Naive thymus-derived CD4-positive, alpha-beta T cell (primary cell): ENCODE measurements at regions not wholly inside any gene's neighbourhood (a gene's known extent, or its start where the extent isn't known, plus 50 kb on each side); places are given as distances from the start of the nearest gene placed in this dataset.

Experiments used
- ATAC-seq: fragments of 150-1000 bp; cut with Tn5 transposase; 2 replicates; pipeline ENCODE4 v1.10.0; 2021; ENCODE audit warnings: mild to moderate bottlenecking, moderate library complexity
- CTCF ChIA-PET: fragments of 350-600 bp; sonication (Branson Sonifier 250); formaldehyde crosslinking; loops from one replicate; lab custom pipeline; 2021; ENCODE audit warnings: antibody characterized with exemption; lab: Charles Lee
- POLR2A ChIA-PET: fragments of 350-600 bp; sonication (Branson Sonifier 250); formaldehyde crosslinking; loops from one replicate; lab custom pipeline; 2021; ENCODE audit warnings: antibody characterized with exemption, inconsistent platforms; lab: Charles Lee
- DNase-seq, 9 donors: peaks; one replicate each; pipeline versions ENCODE4 v3.0.0 to v3.0.0-alpha.2; 2020 to 2022; ENCODE audit warnings: mixed read lengths in 1 of 9
- H3K27ac ChIP-seq: one replicate; pipeline ENCODE4 v1.7.0; 2013; ENCODE audit warnings: mild to moderate bottlenecking, low read depth, low read length, moderate library complexity
- H3K27me3 ChIP-seq, 2 donors: one replicate each; pipeline ENCODE4 v1.7.0; 2013; ENCODE audit warnings: low read length in 2 of 2, mild to moderate bottlenecking in 2 of 2, moderate library complexity in 2 of 2; ENCODE audit not compliant: control insufficient read depth in 2 of 2, insufficient read depth in 2 of 2
- H3K36me3 ChIP-seq, 3 experiments: 1 replicate in 2 of 3; 2 replicates in 1 of 3; pipeline ENCODE4 v1.7.0; 2013; ENCODE audit warnings: low read length in 3 of 3, mild to moderate bottlenecking in 3 of 3, moderate library complexity in 1 of 3; ENCODE audit not compliant: insufficient read depth in 3 of 3, control insufficient read depth in 2 of 3
- H3K4me1 ChIP-seq, 2 donors: one replicate each; pipeline ENCODE4 v1.7.0; 2013; ENCODE audit warnings: low read length in 2 of 2, mild to moderate bottlenecking in 2 of 2, moderate library complexity in 1 of 2; ENCODE audit not compliant: control insufficient read depth in 2 of 2, insufficient read depth in 2 of 2
- H3K4me3 ChIP-seq: 2 replicates; pipeline ENCODE4 v1.7.0; 2013; ENCODE audit warnings: mild to moderate bottlenecking, low read length
- H3K9me3 ChIP-seq, 3 experiments: 1 replicate in 2 of 3; 2 replicates in 1 of 3; pipeline ENCODE4 v1.7.0; 2013; ENCODE audit warnings: low read length in 3 of 3; ENCODE audit not compliant: control insufficient read depth in 2 of 3
- H3K27ac Mint-ChIP-seq, 9 donors: one replicate each; pipeline ENCODE4 v1.8.0; 2020 to 2022; ENCODE audit warnings: mixed read lengths in 9 of 9, mild to moderate bottlenecking in 8 of 9, moderate library complexity in 5 of 9, inconsistent platforms in 2 of 9
- H3K27me3 Mint-ChIP-seq, 5 donors: one replicate each; pipeline ENCODE4 v1.8.0; 2021 to 2022; ENCODE audit warnings: mixed read lengths in 5 of 5, mild to moderate bottlenecking in 1 of 5
- H3K36me3 Mint-ChIP-seq, 5 donors: one replicate each; pipeline ENCODE4 v1.8.0; 2020 to 2022; ENCODE audit warnings: mixed read lengths in 5 of 5, mild to moderate bottlenecking in 3 of 5, inconsistent platforms in 1 of 5
- H3K4me1 Mint-ChIP-seq, 7 donors: one replicate each; pipeline ENCODE4 v1.8.0; 2020 to 2022; ENCODE audit warnings: mixed read lengths in 7 of 7, mild to moderate bottlenecking in 3 of 7, inconsistent platforms in 1 of 7
- H3K4me3 Mint-ChIP-seq, 10 donors: one replicate each; pipeline ENCODE4 v1.8.0; 2020 to 2022; ENCODE audit warnings: mild to moderate bottlenecking in 10 of 10, mixed read lengths in 10 of 10, moderate library complexity in 6 of 10, inconsistent platforms in 2 of 10
- H3K9me3 Mint-ChIP-seq, 11 donors: one replicate each; pipeline ENCODE4 v1.8.0; 2020 to 2022; ENCODE audit warnings: mixed read lengths in 11 of 11, mild to moderate bottlenecking in 4 of 11, inconsistent platforms in 1 of 11, moderate library complexity in 1 of 11
- intact Hi-C, 2 donors: fragments of 100-400 bp; cut with micrococcal nuclease; formaldehyde crosslinking; loops; one replicate each; pipeline ENCODE4 v1.15.1; 2023

- no peak overlapping the region for H3K4me3 Mint-ChIP-seq
- no peak overlapping the region for H3K27ac Mint-ChIP-seq
- Histone ChIP-seq H3K4me3 (no peak overlapping the region), H3K9me3 (no peaks in the 10 kb centered on the region), H3K27ac (no peak overlapping the region), H3K27me3 (no peaks in the 10 kb centered on the region), H3K4me1 (no peaks in the 10 kb centered on the region), H3K36me3 (no peaks in the 10 kb centered on the region)
- POLR2A ChIA-PET, result no interaction called here
- DNase-seq, result no peak
- peak; percentile 42 for ATAC-seq
- H3K4me1 Mint-ChIP-seq, result no peaks in the 10 kb centered on the region
- peaks cover 0 to 5% (median 0%) of the 10 kb centered on the region in 5 donors for H3K36me3 Mint-ChIP-seq
- H3K27me3 Mint-ChIP-seq, result peaks cover 7 to 65% (median 57%) of the 10 kb centered on the region in 5 donors
- peaks cover 0 to 10% (median 0%) of the 10 kb centered on the region in 11 donors for H3K9me3 Mint-ChIP-seq
- intact Hi-C loops, result no loop called here
- CTCF ChIA-PET, result no interaction called here
Observed at GRCh38 chr18:24530630-24531111, 70.2 kb downstream of the HRH4 start.

- H3K9me3 Mint-ChIP-seq, result peaks cover 0 to 10% (median 0%) of the 10 kb centered on the region in 11 donors
- Histone ChIP-seq H3K4me3 (no peak overlapping the region), H3K9me3 (no peaks in the 10 kb centered on the region), H3K27ac (no peak overlapping the region), H3K36me3 (no peaks in the 10 kb centered on the region), H3K4me1 (no peaks in the 10 kb centered on the region), H3K27me3 (no peaks in the 10 kb centered on the region)
- intact Hi-C loops, result no loop called here
- H3K4me1 Mint-ChIP-seq, result no peaks in the 10 kb centered on the region
- no peak for ATAC-seq
- H3K27ac Mint-ChIP-seq, result no peak overlapping the region
- H3K27me3 Mint-ChIP-seq, result peaks cover 24 to 65% (median 53%) of the 10 kb centered on the region in 5 donors
- H3K4me3 Mint-ChIP-seq, result no peak overlapping the region
- ChIA-PET CTCF (no interaction called here), POLR2A (no interaction called here)
- peaks cover 0 to 5% (median 0%) of the 10 kb centered on the region in 5 donors for H3K36me3 Mint-ChIP-seq
- no peak for DNase-seq
Observed at GRCh38 chr18:24534271-24534670, 73.8 kb downstream of the HRH4 start.

- CTCF ChIA-PET, result no interaction called here
- H3K36me3 Mint-ChIP-seq, result peaks cover 0 to 5% (median 0%) of the 10 kb centered on the region in 5 donors
Observed at GRCh38 chr18:24534737-24535136, 74.3 kb downstream of the HRH4 start.

GRCh38 chr18:24535527-24536295 lies 75.3 kb downstream of the HRH4 start:
- no peaks in the 10 kb centered on the region for H3K4me1 Mint-ChIP-seq
- Histone ChIP-seq H3K36me3 (no peaks in the 10 kb centered on the region), H3K9me3 (no peaks in the 10 kb centered on the region), H3K27ac (no peak overlapping the region), H3K4me1 (no peaks in the 10 kb centered on the region), H3K4me3 (no peak overlapping the region), H3K27me3 (no peaks in the 10 kb centered on the region)
- peaks cover 0 to 5% (median 0%) of the 10 kb centered on the region in 5 donors for H3K36me3 Mint-ChIP-seq
- POLR2A ChIA-PET, result no interaction called here
- no peak for ATAC-seq
- H3K27ac Mint-ChIP-seq, result no peak overlapping the region
- H3K4me3 Mint-ChIP-seq, result no peak overlapping the region
- intact Hi-C loops, result no loop called here
- no peak for DNase-seq
- H3K9me3 Mint-ChIP-seq, result peaks cover 0 to 10% (median 0%) of the 10 kb centered on the region in 11 donors
- H3K27me3 Mint-ChIP-seq, result peaks cover 19 to 51% (median 41%) of the 10 kb centered on the region in 5 donors
- CTCF ChIA-PET, result no interaction called here

More at GRCh38 chr18:24534737-24535136, 74.3 kb downstream of the HRH4 start:
- Mint-ChIP-seq H3K9me3 (peaks cover 0 to 10% (median 0%) of the 10 kb centered on the region in 11 donors), H3K4me1 (no peaks in the 10 kb centered on the region), H3K27ac (no peak overlapping the region), H3K27me3 (peaks cover 24 to 60% (median 49%) of the 10 kb centered on the region in 5 donors), H3K4me3 (no peak overlapping the region)
- POLR2A ChIA-PET, result no interaction called here
- Histone ChIP-seq H3K27me3 (no peaks in the 10 kb centered on the region), H3K9me3 (no peaks in the 10 kb centered on the region), H3K4me3 (no peak overlapping the region), H3K36me3 (no peaks in the 10 kb centered on the region), H3K27ac (no peak overlapping the region), H3K4me1 (no peaks in the 10 kb centered on the region)
- DNase-seq (no peak), ATAC-seq (no peak)
- intact Hi-C loops, result no loop called here

- H3K4me1 Mint-ChIP-seq, result no peaks in the 10 kb centered on the region
- H3K27ac Mint-ChIP-seq, result no peak overlapping the region
- peaks cover 0 to 10% (median 0%) of the 10 kb centered on the region in 11 donors for H3K9me3 Mint-ChIP-seq
- no peaks in the 10 kb centered on the region for H3K9me3 ChIP-seq
- no peaks in the 10 kb centered on the region for H3K27me3 ChIP-seq
- H3K36me3 Mint-ChIP-seq, result peaks cover 0 to 5% (median 0%) of the 10 kb centered on the region in 5 donors
- DNase-seq (no peak), ATAC-seq (no peak)
- no peaks in the 10 kb centered on the region for H3K36me3 ChIP-seq
- POLR2A ChIA-PET, result no interaction called here
- H3K4me1 ChIP-seq, result no peaks in the 10 kb centered on the region
- peaks cover 19 to 51% (median 36%) of the 10 kb centered on the region in 5 donors for H3K27me3 Mint-ChIP-seq
- H3K27ac ChIP-seq, result no peak overlapping the region
- intact Hi-C loops, result no loop called here
- CTCF ChIA-PET, result no interaction called here
- no peak overlapping the region for H3K4me3 ChIP-seq
- no peak overlapping the region for H3K4me3 Mint-ChIP-seq
Observed at GRCh38 chr18:24536326-24536725, 75.9 kb downstream of the HRH4 start.

GRCh38 chr18:24536834-24537233 lies 76.4 kb downstream of the HRH4 start:
- POLR2A ChIA-PET, result no interaction called here
- Mint-ChIP-seq H3K27me3 (peaks cover 17 to 51% (median 33%) of the 10 kb centered on the region in 5 donors), H3K4me1 (no peaks in the 10 kb centered on the region), H3K9me3 (peaks cover 0 to 7% (median 0%) of the 10 kb centered on the region in 11 donors), H3K4me3 (no peak overlapping the region), H3K36me3 (peaks cover 0 to 5% (median 0%) of the 10 kb centered on the region in 5 donors), H3K27ac (no peak overlapping the region)
- ATAC-seq (no peak), DNase-seq (no peak)
- Histone ChIP-seq H3K27me3 (no peaks in the 10 kb centered on the region), H3K36me3 (no peaks in the 10 kb centered on the region), H3K4me1 (no peaks in the 10 kb centered on the region), H3K4me3 (no peak overlapping the region), H3K27ac (no peak overlapping the region), H3K9me3 (no peaks in the 10 kb centered on the region)
- intact Hi-C loops, result no loop called here
- CTCF ChIA-PET, result no interaction called here
